PFSK-1 (cell line): ENCODE measurements at regions not wholly inside any gene's neighbourhood (a gene's known extent, or its start where the extent isn't known, plus 50 kb on each side); places are given as distances from the start of the nearest gene placed in this dataset.

Source experiments
- FOXP2 ChIP-seq: optimal IDR thresholded peaks from 2 replicates; pipeline ENCODE3; 2011; ENCODE audit warnings: borderline replicate concordance, control low read depth, inconsistent platforms; ENCODE audit not compliant: insufficient read depth; ENCODE audit errors: extremely low read length, extremely low read depth
- POLR2AphosphoS5 ChIP-seq: IDR thresholded peaks from 2 replicates; pipeline ENCODE4 v1.6.1; 2012; ENCODE audit warnings: low read depth, mild to moderate bottlenecking, control low read depth, low read length, moderate library complexity
- REST ChIP-seq, 2 experiments: IDR thresholded peaks; 2 replicates each; pipeline versions ENCODE4 v1.6.1 to v1.8.0; 2011 to 2012; ENCODE audit warnings: low read depth in 2 of 2, low read length in 2 of 2, control low read depth in 1 of 2, inconsistent platforms in 1 of 2, mild to moderate bottlenecking in 1 of 2, moderate library complexity in 1 of 2; ENCODE audit not compliant: insufficient read depth in 1 of 2
- SIN3A ChIP-seq: IDR thresholded peaks from 2 replicates; pipeline ENCODE4 v1.6.1; 2012; ENCODE audit warnings: mild to moderate bottlenecking, low read length, moderate library complexity, borderline replicate concordance; ENCODE audit not compliant: insufficient read depth
- TAF1 ChIP-seq: IDR thresholded peaks from 2 replicates; pipeline ENCODE4 v1.6.1; 2012; ENCODE audit warnings: low read length, control low read depth, borderline replicate concordance; ENCODE audit not compliant: insufficient read depth

DNA sequence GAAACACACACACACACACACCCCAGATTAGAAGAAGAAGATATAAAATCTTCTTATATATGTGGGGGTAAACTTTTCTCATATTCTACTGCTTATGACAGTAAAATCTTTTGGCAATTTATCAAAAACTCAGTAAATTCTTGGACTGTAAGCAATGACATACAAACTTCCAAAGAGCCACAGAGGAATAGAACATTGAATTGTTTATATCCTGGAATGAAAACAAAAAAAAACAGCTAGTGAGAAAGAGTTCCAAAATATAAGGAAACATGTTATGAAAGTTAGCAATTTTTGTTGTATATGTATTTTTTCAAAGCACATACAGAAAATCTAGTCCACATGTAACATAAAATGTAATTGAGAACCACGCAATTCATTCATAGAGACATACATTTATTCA, 764.9 kb downstream of the DSC3 start:
- TF ChIP-seq REST (IDR thresholded peaks at IDR 0.05; ENCODE audit: insufficient read depth in 1 of 2, low read depth in 2 of 2, low read length in 2 of 2) (no peak), FOXP2 (no peak), SIN3A (no peak), TAF1 (no peak), POLR2AphosphoS5 (no peak)

DNA sequence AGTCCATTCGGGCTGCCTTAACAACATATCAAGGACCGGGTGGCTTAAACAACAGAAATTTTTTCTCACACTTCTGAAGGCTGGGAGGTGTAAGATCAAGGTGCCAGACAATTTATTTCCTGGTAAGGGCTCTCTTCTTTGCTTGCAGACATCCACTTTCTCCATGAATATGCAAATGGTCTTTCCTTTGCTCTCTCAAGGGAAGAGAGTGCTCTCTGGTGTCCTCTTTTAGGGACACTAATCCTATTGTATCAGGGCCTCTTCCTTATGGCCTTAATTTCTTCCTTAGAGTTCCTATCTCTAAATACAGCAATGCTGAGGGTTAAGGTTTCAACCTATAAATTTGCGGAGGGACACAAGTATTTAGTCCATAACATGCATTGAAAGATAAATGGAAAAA, 770.8 kb downstream of the DSC3 start:
- TF ChIP-seq TAF1 (no peak), POLR2AphosphoS5 (no peak), SIN3A (no peak), REST (IDR thresholded peaks at IDR 0.05; ENCODE audit: insufficient read depth in 1 of 2, low read depth in 2 of 2, low read length in 2 of 2) (no peak), FOXP2 (no peak)

- TF ChIP-seq TAF1 (no peak), SIN3A (no peak), FOXP2 (no peak), REST (IDR thresholded peaks at IDR 0.05; ENCODE audit: insufficient read depth in 1 of 2, low read depth in 2 of 2, low read length in 2 of 2) (no peak), POLR2AphosphoS5 (no peak)
Observed at GRCh38 chr18:30265190-30265589, 777.4 kb downstream of the DSC3 start.

- TF ChIP-seq TAF1 (no peak), REST (IDR thresholded peaks at IDR 0.05; ENCODE audit: insufficient read depth in 1 of 2, low read depth in 2 of 2, low read length in 2 of 2) (no peak), POLR2AphosphoS5 (no peak), FOXP2 (no peak), SIN3A (no peak)
Observed at GRCh38 chr18:30254331-30254730, 788.2 kb downstream of the DSC3 start.

DNA sequence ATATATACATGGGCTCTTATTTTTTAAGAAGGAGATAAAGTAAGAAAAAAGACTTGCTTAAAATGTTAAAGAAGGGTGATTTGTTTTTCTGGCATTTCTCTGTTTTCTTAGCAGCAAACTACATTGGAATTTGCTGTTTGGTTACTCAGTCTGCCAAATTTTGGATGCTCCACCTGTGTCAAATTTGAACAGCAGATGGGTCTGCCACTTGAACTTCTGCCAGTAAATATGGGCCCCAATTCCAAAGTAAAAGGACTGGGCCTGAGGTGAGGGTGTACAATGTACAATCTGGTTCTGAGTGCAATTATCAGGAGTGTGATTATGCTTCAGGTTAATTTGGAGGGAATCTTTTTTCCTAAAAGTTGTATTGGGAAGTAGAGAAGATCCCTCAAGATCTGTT, 794.5 kb downstream of the DSC3 start:
- TF ChIP-seq SIN3A (no peak), REST (IDR thresholded peaks at IDR 0.05; ENCODE audit: insufficient read depth in 1 of 2, low read depth in 2 of 2, low read length in 2 of 2) (no peak)
